ENCODE measurements at regions not wholly inside any gene's neighbourhood (a gene's known extent, or its start where the extent isn't known, plus 50 kb on each side); places are given as distances from the start of the nearest gene placed in this dataset.
"Not testable (repeated sequence)": the region's sequence is repeated elsewhere in the genome, so short reads cannot be mapped to it uniquely, and the experiment has no call there.

GRCh38 chr4:112747036-112747435 is 110.1 kb downstream of the LARP7 start:
- no peak overlapping the region for H3K4me3 ChIP-seq
- H3K27ac ChIP-seq: no peak overlapping the region
- H3K27me3 ChIP-seq: no peaks in the 10 kb centered on the region
- no peaks in the 10 kb centered on the region for H3K4me1 ChIP-seq
- no peaks in the 10 kb centered on the region for H3K9me3 ChIP-seq
- no peak for ATAC-seq
- TF ChIP-seq POLR2AphosphoS5 (IDR thresholded peaks at IDR 0.05) (no peak), POLR2A (IDR thresholded peaks at IDR 0.05) (no peak), CTCF (IDR thresholded peaks at IDR 0.05) (no peak), EP300 (IDR thresholded peaks at IDR 0.05) (no peak)
- WGBS, 2 donors (ENCODE audit: low coverage in 1 of 2): 35 to 60% methylated on average over 1 of the region's 1 CpG
- H3K36me3 ChIP-seq: no peaks in the 10 kb centered on the region

GRCh38 chr4:112748352-112748878 is 111.5 kb downstream of the LARP7 start:
- Histone ChIP-seq H3K27ac (no peak overlapping the region), H3K4me3 (no peak overlapping the region), H3K9me3 (no peaks in the 10 kb centered on the region), H3K4me1 (no peaks in the 10 kb centered on the region), H3K36me3 (no peaks in the 10 kb centered on the region), H3K27me3 (no peaks in the 10 kb centered on the region)
- ATAC-seq: no peak
- TF ChIP-seq CTCF (IDR thresholded peaks at IDR 0.05) (no peak), POLR2AphosphoS5 (IDR thresholded peaks at IDR 0.05) (no peak), EP300 (IDR thresholded peaks at IDR 0.05) (no peak), POLR2A (IDR thresholded peaks at IDR 0.05) (no peak)

- not testable (repeated sequence) for H3K4me1 ChIP-seq, ATAC-seq, H3K4me3 ChIP-seq, H3K9me3 ChIP-seq, H3K27ac ChIP-seq, H3K27me3 ChIP-seq, H3K36me3 ChIP-seq
- 93% methylated on average over 5 of the region's 7 CpGs; no CpG with 5 or more reads in 1 of the 2 donors for WGBS, 2 donors (ENCODE audit: low coverage in 1 of 2)
Observed at GRCh38 chr4:112750749-112751148, 113.8 kb downstream of the LARP7 start.

GRCh38 chr4:112751447-112751846 is 114.5 kb downstream of the LARP7 start:
- no peaks in the 10 kb centered on the region for H3K4me1 ChIP-seq
- H3K4me3 ChIP-seq: no peak overlapping the region
- H3K36me3 ChIP-seq: no peaks in the 10 kb centered on the region
- no peaks in the 10 kb centered on the region for H3K9me3 ChIP-seq
- no peak overlapping the region for H3K27ac ChIP-seq
- TF ChIP-seq POLR2AphosphoS5 (IDR thresholded peaks at IDR 0.05) (no peak), CTCF (IDR thresholded peaks at IDR 0.05) (no peak), EP300 (IDR thresholded peaks at IDR 0.05) (no peak), POLR2A (IDR thresholded peaks at IDR 0.05) (no peak)
- H3K27me3 ChIP-seq: no peaks in the 10 kb centered on the region
- no peak for ATAC-seq
- 43 to 100% methylated on average over 1 of the region's 1 CpG for WGBS, 2 donors (ENCODE audit: low coverage in 1 of 2)

GRCh38 chr4:112752061-112752460 is 115.1 kb downstream of the LARP7 start:
- Histone ChIP-seq H3K27ac (no peak overlapping the region), H3K36me3 (no peaks in the 10 kb centered on the region), H3K4me1 (no peaks in the 10 kb centered on the region), H3K9me3 (no peaks in the 10 kb centered on the region), H3K27me3 (no peaks in the 10 kb centered on the region), H3K4me3 (no peak overlapping the region)
- no peak for TF ChIP-seq EP300 (IDR thresholded peaks at IDR 0.05)
- TF ChIP-seq POLR2AphosphoS5 (IDR thresholded peaks at IDR 0.05): no peak
- TF ChIP-seq CTCF (IDR thresholded peaks at IDR 0.05): no peak
- no peak for TF ChIP-seq POLR2A (IDR thresholded peaks at IDR 0.05)
- WGBS, 2 donors (ENCODE audit: low coverage in 1 of 2): no CpG with 5 or more reads among the region's 1 CpG
- no peak for ATAC-seq

All from gastroesophageal sphincter (tissue), 4 donors.